ENCODE measurements at regions not wholly inside any gene's neighbourhood (a gene's known extent, or its start where the extent isn't known, plus 50 kb on each side); places are given as distances from the start of the nearest gene placed in this dataset.
"Not testable (repeated sequence)": the region's sequence is repeated elsewhere in the genome, so short reads cannot be mapped to it uniquely, and the experiment has no call there.

GRCh38 chr6:170005665-170006064 is 254.2 kb downstream of the ERMARD start:
- peaks cover 59% of the 10 kb centered on the region for H3K9me3 ChIP-seq (ENCODE audit: control insufficient read depth, insufficient read depth, low read length)
- no peak for TF ChIP-seq CTCF (IDR thresholded peaks at IDR 0.05; ENCODE audit: low read depth, low read length)
- no peak overlapping the region for H3K27ac ChIP-seq (ENCODE audit: low read depth, low read length)
- POLR2A ChIA-PET, result no interaction called here
- H3K4me3 ChIP-seq (ENCODE audit: low read depth, low read length), result no peak overlapping the region
- no peaks in the 10 kb centered on the region for H3K27me3 ChIP-seq (ENCODE audit: control insufficient read depth, insufficient read depth, low read length)
- CTCF ChIA-PET, result no interaction called here
- no peak for DNase-seq (ENCODE audit: low read depth, low spot score)

- Histone ChIP-seq H3K4me3 (ENCODE audit: low read depth, low read length) (no peak overlapping the region), H3K9me3 (ENCODE audit: control insufficient read depth, insufficient read depth, low read length) (peaks cover 63% of the 10 kb centered on the region), H3K27me3 (ENCODE audit: control insufficient read depth, insufficient read depth, low read length) (no peaks in the 10 kb centered on the region), H3K27ac (ENCODE audit: low read depth, low read length) (no peak overlapping the region)
- no peak for DNase-seq (ENCODE audit: low read depth, low spot score)
- no peak for TF ChIP-seq CTCF (IDR thresholded peaks at IDR 0.05; ENCODE audit: low read depth, low read length)
- ChIA-PET CTCF (no interaction called here), POLR2A (no interaction called here)
Measured at GRCh38 chr6:170004585-170005210, 253.3 kb downstream of the ERMARD start.

- H3K4me3 ChIP-seq (ENCODE audit: low read depth, low read length), result no peak overlapping the region
- ChIA-PET CTCF (no interaction called here), POLR2A (no interaction called here)
- no peak for DNase-seq (ENCODE audit: low read depth, low spot score)
- TF ChIP-seq CTCF (IDR thresholded peaks at IDR 0.05; ENCODE audit: low read depth, low read length), result no peak
- H3K27ac ChIP-seq (ENCODE audit: low read depth, low read length), result no peak overlapping the region
- peaks cover 65% of the 10 kb centered on the region for H3K9me3 ChIP-seq (ENCODE audit: control insufficient read depth, insufficient read depth, low read length)
- no peaks in the 10 kb centered on the region for H3K27me3 ChIP-seq (ENCODE audit: control insufficient read depth, insufficient read depth, low read length)
Measured at GRCh38 chr6:170003451-170004160, 252.2 kb downstream of the ERMARD start.

- Histone ChIP-seq H3K4me3 (ENCODE audit: low read depth, low read length) (no peak overlapping the region), H3K9me3 (ENCODE audit: control insufficient read depth, insufficient read depth, low read length) (peaks cover 64% of the 10 kb centered on the region), H3K27ac (ENCODE audit: low read depth, low read length) (no peak overlapping the region), H3K27me3 (ENCODE audit: control insufficient read depth, insufficient read depth, low read length) (no peaks in the 10 kb centered on the region)
- ChIA-PET CTCF (no interaction called here), POLR2A (no interaction called here)
- no peak for DNase-seq (ENCODE audit: low read depth, low spot score)
- no peak for TF ChIP-seq CTCF (IDR thresholded peaks at IDR 0.05; ENCODE audit: low read depth, low read length)
Measured at GRCh38 chr6:170003027-170003426, 251.6 kb downstream of the ERMARD start.

- peaks cover 64% of the 10 kb centered on the region for H3K9me3 ChIP-seq (ENCODE audit: control insufficient read depth, insufficient read depth, low read length)
- H3K4me3 ChIP-seq (ENCODE audit: low read depth, low read length); CTCF ChIA-PET; DNase-seq (ENCODE audit: low read depth, low spot score); POLR2A ChIA-PET; H3K27ac ChIP-seq (ENCODE audit: low read depth, low read length); H3K27me3 ChIP-seq (ENCODE audit: control insufficient read depth, insufficient read depth, low read length): not testable (repeated sequence)
Measured at GRCh38 chr6:170001782-170002181, 250.4 kb downstream of the ERMARD start.
